ENCODE measurements at regions not wholly inside any gene's neighbourhood (a gene's known extent, or its start where the extent isn't known, plus 50 kb on each side); places are given as distances from the start of the nearest gene placed in this dataset.
"Not testable (repeated sequence)": the region's sequence is repeated elsewhere in the genome, so short reads cannot be mapped to it uniquely, and the experiment has no call there.

DNA sequence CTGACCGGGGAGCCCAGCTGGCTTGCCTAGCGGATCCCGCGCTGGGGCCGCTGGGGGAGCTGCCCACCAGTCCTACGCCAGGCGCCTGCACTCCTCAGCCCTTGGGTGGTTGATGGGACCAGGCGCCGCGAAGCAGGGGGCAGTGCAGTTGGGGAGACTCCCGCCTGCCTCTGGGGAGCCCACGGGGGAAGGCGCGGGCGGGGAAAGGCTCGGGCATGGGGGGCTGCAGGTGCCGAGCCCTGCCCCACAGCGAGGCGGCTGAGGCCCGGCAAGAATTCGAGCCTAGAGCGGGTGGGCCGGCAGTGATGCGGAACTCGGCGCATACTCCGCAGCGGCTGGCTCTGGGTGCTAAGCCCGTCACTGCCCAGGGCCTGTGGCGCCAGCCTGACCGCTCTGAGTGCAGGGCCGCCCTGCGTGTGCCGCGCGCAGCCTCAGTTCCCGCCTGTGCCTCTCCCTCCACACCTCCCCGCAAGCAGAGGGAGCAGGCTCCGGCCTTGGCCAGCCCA lies 249.1 kb upstream of the TEKT4 start:
- TF ChIP-seq, protein P1, sequence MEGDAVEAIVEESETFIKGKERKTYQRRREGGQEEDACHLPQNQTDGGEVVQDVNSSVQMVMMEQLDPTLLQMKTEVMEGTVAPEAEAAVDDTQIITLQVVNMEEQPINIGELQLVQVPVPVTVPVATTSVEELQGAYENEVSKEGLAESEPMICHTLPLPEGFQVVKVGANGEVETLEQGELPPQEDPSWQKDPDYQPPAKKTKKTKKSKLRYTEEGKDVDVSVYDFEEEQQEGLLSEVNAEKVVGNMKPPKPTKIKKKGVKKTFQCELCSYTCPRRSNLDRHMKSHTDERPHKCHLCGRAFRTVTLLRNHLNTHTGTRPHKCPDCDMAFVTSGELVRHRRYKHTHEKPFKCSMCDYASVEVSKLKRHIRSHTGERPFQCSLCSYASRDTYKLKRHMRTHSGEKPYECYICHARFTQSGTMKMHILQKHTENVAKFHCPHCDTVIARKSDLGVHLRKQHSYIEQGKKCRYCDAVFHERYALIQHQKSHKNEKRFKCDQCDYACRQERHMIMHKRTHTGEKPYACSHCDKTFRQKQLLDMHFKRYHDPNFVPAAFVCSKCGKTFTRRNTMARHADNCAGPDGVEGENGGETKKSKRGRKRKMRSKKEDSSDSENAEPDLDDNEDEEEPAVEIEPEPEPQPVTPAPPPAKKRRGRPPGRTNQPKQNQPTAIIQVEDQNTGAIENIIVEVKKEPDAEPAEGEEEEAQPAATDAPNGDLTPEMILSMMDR (IDR thresholded peaks at IDR 0.05; ENCODE audit: control insufficient read depth, insufficient read depth, low read depth, low read length, missing control alignments), result no peak
- DNase-seq (ENCODE audit: low read depth), result no peak
- H3K4me3 ChIP-seq (ENCODE audit: control insufficient read depth, low read depth, low read length), result no peak overlapping the region

DNA sequence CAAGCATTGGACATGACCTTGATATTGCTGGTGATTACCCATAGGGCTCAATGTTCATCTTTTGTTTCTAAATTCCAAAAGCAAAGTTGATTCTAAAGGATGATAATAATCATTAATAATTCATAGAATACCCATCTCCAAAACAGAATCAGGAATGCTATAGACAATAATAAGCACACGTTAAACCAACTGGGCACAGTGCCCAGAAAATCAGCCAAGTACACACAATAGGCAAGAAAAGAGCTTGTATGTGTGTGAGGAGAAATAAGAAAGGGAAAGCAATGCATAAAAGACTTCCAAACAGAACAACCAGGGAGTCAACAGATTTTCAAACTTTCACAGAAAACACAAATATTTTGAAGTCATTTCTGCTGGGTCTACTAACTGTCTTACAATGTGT lies 242.3 kb upstream of the TEKT4 start:
- H3K4me3 ChIP-seq (ENCODE audit: control insufficient read depth, low read depth, low read length); DNase-seq (ENCODE audit: low read depth): not testable (repeated sequence)

DNA sequence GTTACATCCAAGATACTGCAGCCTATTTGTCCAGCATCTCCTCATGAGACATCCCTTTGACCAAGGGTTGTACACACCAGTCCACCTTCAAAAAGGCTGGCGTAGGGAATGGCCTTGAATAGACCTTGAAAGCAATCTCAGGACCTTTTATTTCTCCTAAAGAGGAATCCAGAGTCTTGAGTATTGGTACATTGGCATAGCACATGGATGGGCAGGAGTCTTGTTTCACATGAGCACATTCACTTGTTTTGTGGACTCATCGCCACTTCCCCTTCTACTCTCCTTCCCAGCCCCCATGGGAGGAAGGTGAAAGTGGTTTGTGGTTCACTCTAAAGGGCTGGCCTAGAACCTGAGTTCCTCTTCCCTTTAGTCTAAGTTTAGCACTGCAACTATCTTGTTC lies 229.8 kb upstream of the TEKT4 start:
- not testable (repeated sequence) for DNase-seq (ENCODE audit: low read depth); H3K4me3 ChIP-seq (ENCODE audit: control insufficient read depth, low read depth, low read length)

GRCh38 chr2:94652131-94652530 lies 219.1 kb upstream of the TEKT4 start:
- H3K4me3 ChIP-seq (ENCODE audit: control insufficient read depth, low read depth, low read length); DNase-seq (ENCODE audit: low read depth): not testable (repeated sequence)

- DNase-seq (ENCODE audit: low read depth); H3K4me3 ChIP-seq (ENCODE audit: control insufficient read depth, low read depth, low read length): not testable (repeated sequence)
Measured at GRCh38 chr2:94669858-94670257, 201.4 kb upstream of the TEKT4 start.

DNA sequence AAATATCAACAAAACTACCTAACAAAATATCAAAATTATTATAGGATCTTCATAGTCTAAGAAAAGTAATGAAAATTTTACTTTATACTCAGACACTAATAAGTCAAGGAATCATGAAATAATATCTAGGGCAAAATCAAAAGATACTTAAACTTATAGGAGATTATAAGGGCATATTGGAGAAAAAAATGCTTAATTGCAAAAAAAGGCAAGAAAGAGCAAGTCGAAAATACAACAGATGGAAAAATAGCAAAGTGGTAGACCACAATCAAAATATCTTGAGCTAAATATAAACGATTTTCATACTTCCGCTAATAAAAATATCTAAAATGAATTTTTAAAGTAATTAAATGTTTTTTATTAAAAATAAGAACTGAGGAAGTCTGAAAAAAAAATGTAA lies 177.0 kb upstream of the TEKT4 start:
- not testable (repeated sequence) for DNase-seq (ENCODE audit: low read depth); H3K4me3 ChIP-seq (ENCODE audit: control insufficient read depth, low read depth, low read length)

DNA sequence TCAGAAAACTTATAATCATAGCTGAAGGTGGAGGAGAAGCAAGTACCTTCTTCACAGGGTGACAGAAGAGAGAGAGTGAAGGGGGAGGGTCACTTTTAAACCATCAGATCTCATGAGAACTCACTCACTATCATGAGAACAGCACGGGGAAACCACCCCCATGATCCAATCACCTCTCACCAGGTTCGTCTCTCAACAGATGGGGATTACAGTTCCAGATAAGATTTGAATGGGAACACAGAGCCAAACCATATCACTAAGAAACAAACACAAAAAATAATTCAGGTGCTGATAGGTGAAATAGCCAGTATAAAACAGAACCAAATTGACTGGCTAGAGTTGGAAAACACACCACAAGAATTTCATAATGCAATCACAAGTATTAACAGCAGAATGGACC lies 162.2 kb upstream of the TEKT4 start:
- DNase-seq (ENCODE audit: low read depth); H3K4me3 ChIP-seq (ENCODE audit: control insufficient read depth, low read depth, low read length): not testable (repeated sequence)

GRCh38 chr2:94725543-94725942 lies 145.7 kb upstream of the TEKT4 start:
- TF ChIP-seq, protein P1 (IDR thresholded peaks at IDR 0.05; ENCODE audit: control insufficient read depth, insufficient read depth, low read depth, low read length, missing control alignments), result no peak
- no peak overlapping the region for H3K4me3 ChIP-seq (ENCODE audit: control insufficient read depth, low read depth, low read length)
- no peak for DNase-seq (ENCODE audit: low read depth)

DNA sequence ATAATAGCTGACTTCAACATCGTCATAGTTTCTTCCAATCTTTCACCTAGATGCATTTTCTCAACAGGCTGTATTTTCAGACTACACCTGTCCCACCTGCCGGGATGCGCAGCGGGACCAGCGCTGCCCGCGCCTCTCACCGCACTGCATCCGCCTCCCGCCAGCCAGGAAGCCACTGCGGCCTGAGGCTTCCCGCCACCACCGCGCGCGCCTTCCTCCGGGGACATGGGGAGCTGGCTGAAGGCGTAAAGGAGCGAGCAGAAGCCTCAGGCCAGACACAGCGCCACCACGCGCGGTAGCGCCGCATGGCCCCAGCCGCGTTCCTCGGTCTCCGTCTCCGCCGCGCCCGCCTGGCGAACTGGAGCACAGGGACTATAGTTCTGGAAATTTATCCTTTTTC lies 135.7 kb upstream of the TEKT4 start:
- not testable (repeated sequence) for DNase-seq (ENCODE audit: low read depth); H3K4me3 ChIP-seq (ENCODE audit: control insufficient read depth, low read depth, low read length)

- DNase-seq (ENCODE audit: low read depth); H3K4me3 ChIP-seq (ENCODE audit: control insufficient read depth, low read depth, low read length): not testable (repeated sequence)
Measured at GRCh38 chr2:94737145-94737544, 134.1 kb upstream of the TEKT4 start.

DNA sequence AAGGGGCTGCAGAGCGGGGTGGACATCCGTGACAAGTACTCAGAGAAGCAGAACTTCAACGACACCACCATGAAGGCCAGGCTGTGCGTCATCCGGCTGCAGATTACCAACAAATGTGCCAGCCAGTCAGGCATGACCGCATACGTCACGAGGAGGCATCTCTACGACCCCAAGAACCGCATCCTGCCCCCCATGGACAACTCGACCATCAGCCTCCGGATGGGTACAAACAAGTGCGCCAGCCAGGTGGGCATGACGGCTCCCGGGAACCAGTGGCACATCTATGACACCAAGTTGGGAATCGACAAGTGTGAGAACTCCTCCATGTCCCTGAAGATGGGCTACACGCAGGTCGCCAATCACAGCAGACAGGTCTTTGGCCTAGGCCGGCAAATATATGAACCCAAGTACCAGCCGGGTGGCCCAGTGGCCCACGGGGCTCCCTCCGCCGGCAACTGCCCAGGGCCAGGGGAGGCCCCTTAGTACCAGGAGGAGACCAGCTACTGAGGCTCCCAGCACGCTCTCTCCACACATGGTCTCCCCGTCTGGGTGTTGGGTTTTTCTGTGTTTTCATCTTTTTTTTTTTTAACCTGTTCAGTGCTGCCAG lies 133.4 kb upstream of the TEKT4 start:
- not testable (repeated sequence) for H3K4me3 ChIP-seq (ENCODE audit: control insufficient read depth, low read depth, low read length); DNase-seq (ENCODE audit: low read depth)

GRCh38 chr2:94753466-94753998 lies 117.7 kb upstream of the TEKT4 start:
- TF ChIP-seq, protein P1 (IDR thresholded peaks at IDR 0.05; ENCODE audit: control insufficient read depth, insufficient read depth, low read depth, low read length, missing control alignments), result no peak
- H3K4me3 ChIP-seq (ENCODE audit: control insufficient read depth, low read depth, low read length), result no peak overlapping the region
- DNase-seq (ENCODE audit: low read depth), result no peak

Data from AG09309 (cell line).